ENCODE measurements at regions not wholly inside any gene's neighbourhood (a gene's known extent, or its start where the extent isn't known, plus 50 kb on each side); places are given as distances from the start of the nearest gene placed in this dataset.

DNA sequence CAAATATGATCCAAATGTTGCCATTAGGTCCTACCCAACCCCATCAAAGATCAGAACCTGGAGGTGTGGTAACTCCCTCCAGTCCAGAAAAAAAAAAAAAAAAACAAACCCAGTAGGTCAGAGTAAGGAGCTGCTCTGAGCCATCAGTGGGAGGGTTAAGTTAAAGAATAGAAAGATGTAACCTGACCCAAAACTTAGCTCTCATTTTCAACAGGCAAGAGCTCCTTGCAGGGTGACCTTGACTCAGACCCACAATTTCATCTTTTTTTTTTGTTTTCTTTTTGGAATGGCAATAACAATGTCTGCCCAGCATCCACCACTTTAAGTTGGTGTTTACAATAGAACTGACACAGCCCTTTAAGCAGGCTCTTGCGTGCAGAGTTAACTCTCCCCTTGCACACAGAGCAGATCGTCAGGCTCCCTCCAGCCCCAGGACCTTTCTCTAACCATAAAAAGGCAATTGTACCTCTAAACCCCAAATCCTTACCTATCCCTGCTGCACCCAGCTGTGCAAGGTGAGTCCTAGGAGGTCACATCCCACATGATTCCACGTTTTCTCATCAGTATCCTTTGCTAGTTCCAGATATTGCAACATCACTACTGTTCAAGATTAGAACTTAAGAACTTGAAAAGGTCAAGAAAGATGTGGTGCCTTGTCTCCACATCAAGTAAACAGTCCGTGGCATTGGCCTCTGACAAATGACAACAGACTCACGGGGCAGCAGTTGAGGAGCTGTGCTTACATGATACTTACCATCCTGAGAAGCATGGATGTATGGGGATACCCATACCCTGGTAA, 178.6 kb upstream of the EEA1 start:
- TF ChIP-seq SIN3A (IDR thresholded peaks at IDR 0.05; ENCODE audit: low read depth) (no peak), ELF1 (IDR thresholded peaks at IDR 0.05; ENCODE audit: borderline replicate concordance, low read depth) (no peak), CEBPB (IDR thresholded peaks at IDR 0.05; ENCODE audit: low read depth) (no peak), POLR2A (IDR thresholded peaks at IDR 0.05; ENCODE audit: borderline replicate concordance, extremely low read depth, insufficient read depth, insufficient read length) (no peak), SRF (IDR thresholded peaks at IDR 0.05; ENCODE audit: low read depth) (no peak), JUND (IDR thresholded peaks at IDR 0.05) (no peak), EZH2phosphoT487 (IDR thresholded peaks at IDR 0.05; ENCODE audit: borderline replicate concordance) (no peak), FOSL1 (IDR thresholded peaks at IDR 0.05; ENCODE audit: low read depth) (no peak), TCF7L2 (IDR thresholded peaks at IDR 0.05; ENCODE audit: borderline replicate concordance, extremely low read depth, insufficient read depth, insufficient read length) (no peak), POLR2AphosphoS5 (IDR thresholded peaks at IDR 0.05; ENCODE audit: low read depth, low read length) (no peak)
- TF ChIP-seq, protein P1, sequence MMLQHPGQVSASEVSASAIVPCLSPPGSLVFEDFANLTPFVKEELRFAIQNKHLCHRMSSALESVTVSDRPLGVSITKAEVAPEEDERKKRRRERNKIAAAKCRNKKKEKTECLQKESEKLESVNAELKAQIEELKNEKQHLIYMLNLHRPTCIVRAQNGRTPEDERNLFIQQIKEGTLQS (IDR thresholded peaks at IDR 0.05): no peak
- TF ChIP-seq, protein P2, sequence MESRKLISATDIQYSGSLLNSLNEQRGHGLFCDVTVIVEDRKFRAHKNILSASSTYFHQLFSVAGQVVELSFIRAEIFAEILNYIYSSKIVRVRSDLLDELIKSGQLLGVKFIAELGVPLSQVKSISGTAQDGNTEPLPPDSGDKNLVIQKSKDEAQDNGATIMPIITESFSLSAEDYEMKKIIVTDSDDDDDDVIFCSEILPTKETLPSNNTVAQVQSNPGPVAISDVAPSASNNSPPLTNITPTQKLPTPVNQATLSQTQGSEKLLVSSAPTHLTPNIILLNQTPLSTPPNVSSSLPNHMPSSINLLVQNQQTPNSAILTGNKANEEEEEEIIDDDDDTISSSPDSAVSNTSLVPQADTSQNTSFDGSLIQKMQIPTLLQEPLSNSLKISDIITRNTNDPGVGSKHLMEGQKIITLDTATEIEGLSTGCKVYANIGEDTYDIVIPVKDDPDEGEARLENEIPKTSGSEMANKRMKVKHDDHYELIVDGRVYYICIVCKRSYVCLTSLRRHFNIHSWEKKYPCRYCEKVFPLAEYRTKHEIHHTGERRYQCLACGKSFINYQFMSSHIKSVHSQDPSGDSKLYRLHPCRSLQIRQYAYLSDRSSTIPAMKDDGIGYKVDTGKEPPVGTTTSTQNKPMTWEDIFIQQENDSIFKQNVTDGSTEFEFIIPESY (IDR thresholded peaks at IDR 0.05; ENCODE audit: extremely low read depth, insufficient replicate concordance, low read length): no peak
- ChIA-PET RAD21 (ENCODE audit: low non-redundant PET in 1 of 2, low total read pairs in 2 of 2, uncharacterized antibody in 2 of 2, unreplicated experiment in 2 of 2) (no interaction called here), POLR2A (no interaction called here), CTCF (interaction anchor here (3.3 kb wide), 1 partner anchor 10 kb away, joined by 10 read pairs; no protein-coding TSS in a partner anchor)
- H3K27ac ChIP-seq (ENCODE audit: low read depth, low read length): no peak overlapping the region
- ATAC-seq (no peak), DNase-seq (ENCODE audit: low read depth, low spot score) (no peak)
- H3K9me3 ChIP-seq (ENCODE audit: control insufficient read depth in 1 of 2, insufficient read depth in 1 of 2, low read depth in 1 of 2, low read length in 2 of 2): no peaks in the 10 kb centered on the region
- no TSS peak for BruUV-seq (replicated peaks)
- H3K36me3 ChIP-seq (ENCODE audit: control insufficient read depth in 1 of 2, insufficient read depth in 2 of 2, low read length in 2 of 2): no peaks in the 10 kb centered on the region
- no peak overlapping the region for H2AFZ ChIP-seq (ENCODE audit: low read depth, low read length, poor library complexity, severe bottlenecking)
- no peaks in the 10 kb centered on the region for H3K9me2 ChIP-seq (ENCODE audit: insufficient read depth)
- intact Hi-C loops (cut with micrococcal nuclease): no loop called here
- H3K9ac ChIP-seq (ENCODE audit: low read length): no peak overlapping the region
- H3K4me2 ChIP-seq (ENCODE audit: low read length): no peak overlapping the region
- H3K4me3 ChIP-seq (replicated peaks in 1 of 2; ENCODE audit: low read depth in 1 of 2, low read length in 2 of 2): no peak overlapping the region
- no peaks in the 10 kb centered on the region for H3K27me3 ChIP-seq (ENCODE audit: insufficient read depth, low read length)
- no peaks in the 10 kb centered on the region for H4K20me1 ChIP-seq (ENCODE audit: insufficient read depth)
- no peaks in the 10 kb centered on the region for H3K4me1 ChIP-seq (ENCODE audit: control insufficient read depth in 1 of 2, insufficient read depth in 2 of 2, low read length in 2 of 2)
- H3K79me2 ChIP-seq (ENCODE audit: insufficient read depth, low read length): no peaks in the 10 kb centered on the region
